A549 (cell line): ENCODE measurements at regions not wholly inside any gene's neighbourhood (a gene's known extent, or its start where the extent isn't known, plus 50 kb on each side); places are given as distances from the start of the nearest gene placed in this dataset.

ENCODE experiments used
- ATAC-seq, 2 experiments: fragments of 200-7000 bp in 1 of 2; fragments of >200 bp in 1 of 2; cut with Nextera tagmentation in 1 of 2; cut with Tn5 transposase in 1 of 2; 3 replicates each; pipeline versions ENCODE4 v1.8.0 to v1.9.1; 2018 to 2020; ENCODE audit warnings: mild to moderate bottlenecking in 1 of 2, moderate library complexity in 1 of 2
- CTCF ChIA-PET: fragments of 300-600 bp; sonication (Branson Sonifier 250); formaldehyde crosslinking; extraction: SDS; loops from one replicate; lab custom pipeline; 2021; ENCODE audit warnings: antibody characterized with exemption, inconsistent platforms; lab: Yijun Ruan, JAX
- POLR2A ChIA-PET: fragments of 350-600 bp; formaldehyde crosslinking; extraction: SDS; loops from one replicate; lab custom pipeline; 2021; ENCODE audit warnings: antibody characterized with exemption, inconsistent platforms; lab: Yijun Ruan, JAX
- DNase-seq, 2 experiments: peaks; one replicate each; pipeline versions ENCODE4 v3.0.0 to v3.0.0-alpha.2; 2011 to 2016; ENCODE audit warnings: low read depth in 1 of 2, low spot score in 1 of 2
- FAIRE-seq: peaks from 2 replicates; lab custom pipeline; 2011; peaks lifted over from hg19 to GRCh38; lab: Jason Lieb, UNC
- H3K27ac ChIP-seq, 2 experiments: fragments of >200 bp; sonication (Bioruptor Twin); formaldehyde crosslinking; 3 replicates each; pipeline ENCODE4 v1.5.1; 2016 to 2017
- H3K4me1 ChIP-seq: fragments of >200 bp; sonication (Bioruptor Twin); formaldehyde crosslinking; 3 replicates; pipeline ENCODE4 v1.6.1; 2016
- H3K4me2 ChIP-seq: fragments of >200 bp; sonication (Bioruptor Twin); formaldehyde crosslinking; 3 replicates; pipeline ENCODE4 v1.6.1; 2016
- H3K4me3 ChIP-seq: fragments of >200 bp; sonication (Bioruptor Twin); formaldehyde crosslinking; 3 replicates; pipeline ENCODE4 v1.5.1; 2016
- H3K9me3 ChIP-seq: fragments of >200 bp; sonication (Bioruptor Twin); formaldehyde crosslinking; 3 replicates; pipeline ENCODE4 v1.6.1; 2016
- CBX2 ChIP-seq: fragments of 200-600 bp; sonication (generic); IDR thresholded peaks from 2 replicates; pipeline ENCODE4 v1.6.1; 2016; ENCODE audit warnings: low read depth, mild to moderate bottlenecking, borderline replicate concordance
- CBX8 ChIP-seq: fragments of 200-600 bp; sonication (generic); IDR thresholded peaks from 2 replicates; pipeline ENCODE4 v1.6.1; 2016
- EHMT2 ChIP-seq: fragments of 200-600 bp; sonication (generic); IDR thresholded peaks from 2 replicates; pipeline ENCODE4 v1.6.1; 2016; ENCODE audit warnings: antibody characterized with exemption, low read depth, mild to moderate bottlenecking, moderate library complexity
- FOSL2 ChIP-seq, 2 experiments: fragments of 450-650 bp in 1 of 2; fragments of >200 bp in 1 of 2; sonication (Bioruptor Twin) in 1 of 2; formaldehyde crosslinking; IDR thresholded peaks; 2 replicates each; pipeline versions ENCODE4 v1.5.0 to v1.6.1; 2016 to 2020; ENCODE audit warnings: mild to moderate bottlenecking in 1 of 2, moderate library complexity in 1 of 2
- FOXS1 ChIP-seq: fragments of 250-450 bp; sonication (Bioruptor Pico); IDR thresholded peaks from 2 replicates; pipeline ENCODE4 v1.5.0; 2020; ENCODE audit warnings: mild to moderate bottlenecking, moderate library complexity
- GATA3 ChIP-seq: IDR thresholded peaks from 2 replicates; pipeline ENCODE4 v1.6.1; 2012; ENCODE audit warnings: borderline replicate concordance
- HDAC2 ChIP-seq: fragments of 200-600 bp; sonication (generic); IDR thresholded peaks from 2 replicates; pipeline ENCODE4 v1.6.1; 2016
- HOXB13 ChIP-seq: fragments of 250-450 bp; sonication (Bioruptor Pico); IDR thresholded peaks from 2 replicates; pipeline ENCODE4 v1.5.0; 2020; ENCODE audit warnings: low read depth, mild to moderate bottlenecking, moderate library complexity
- JUN ChIP-seq, 2 experiments: fragments of >200 bp; sonication (Bioruptor Twin); formaldehyde crosslinking; IDR thresholded peaks; 2 replicates in 1 of 2; 3 replicates in 1 of 2; pipeline ENCODE4 v1.6.1; 2016 to 2017
- KDM5A ChIP-seq: fragments of 200-600 bp; sonication (generic); IDR thresholded peaks from 2 replicates; pipeline ENCODE4 v1.6.1; 2016; ENCODE audit warnings: antibody characterized with exemption, mild to moderate bottlenecking
- MAFK ChIP-seq: fragments of 450-650 bp; IDR thresholded peaks from 2 replicates; pipeline ENCODE4 v1.6.1; 2014; ENCODE audit not compliant: partially characterized antibody
- NFE2L2 ChIP-seq: fragments of 150-350 bp; conservative IDR thresholded peaks from 2 replicates; pipeline ENCODE4 v1.6.1; 2014; ENCODE audit warnings: low read length
- NPAS2 ChIP-seq: fragments of 250-450 bp; sonication (Bioruptor Pico); IDR thresholded peaks from 2 replicates; pipeline ENCODE4 v1.8.0; 2022; ENCODE audit warnings: mild to moderate bottlenecking, moderate library complexity, borderline replicate concordance
- NR3C1 ChIP-seq: fragments of >200 bp; sonication (Bioruptor Twin); formaldehyde crosslinking; IDR thresholded peaks from 3 replicates; pipeline ENCODE4 v1.6.1; 2017
- PHF8 ChIP-seq: fragments of 200-600 bp; sonication (generic); IDR thresholded peaks from 2 replicates; pipeline ENCODE4 v1.6.1; 2016; ENCODE audit warnings: low read depth, mild to moderate bottlenecking, antibody characterized with exemption, moderate library complexity, borderline replicate concordance
- RAD21 ChIP-seq, 2 experiments: fragments of >200 bp in 1 of 2; sonication (Bioruptor Twin) in 1 of 2; formaldehyde crosslinking in 1 of 2; IDR thresholded peaks in 1 of 2; conservative IDR thresholded peaks in 1 of 2; 2 replicates in 1 of 2; 3 replicates in 1 of 2; pipeline ENCODE4 v1.6.1; 2012 to 2018; ENCODE audit warnings: inconsistent platforms in 1 of 2
- SMC3 ChIP-seq: fragments of >200 bp; sonication (Bioruptor Twin); formaldehyde crosslinking; IDR thresholded peaks from 3 replicates; pipeline ENCODE4 v1.6.1; 2018; ENCODE audit warnings: inconsistent platforms
- SREBF2 ChIP-seq: fragments of 450-650 bp; IDR thresholded peaks from 2 replicates; pipeline ENCODE4 v1.6.1; 2014; ENCODE audit warnings: mild to moderate bottlenecking, moderate library complexity
- TFCP2L1 ChIP-seq: fragments of 250-450 bp; sonication (Bioruptor Pico); IDR thresholded peaks from 2 replicates; pipeline ENCODE4 v1.5.0; 2021; ENCODE audit warnings: mild to moderate bottlenecking
- ZC3H11A ChIP-seq: fragments of 450-650 bp; IDR thresholded peaks from 2 replicates; pipeline ENCODE4 v1.6.1; 2014; ENCODE audit warnings: antibody characterized with exemption, mild to moderate bottlenecking
- ZSCAN20 ChIP-seq: fragments of 250-450 bp; sonication (Bioruptor Pico); IDR thresholded peaks from 2 replicates; pipeline ENCODE4 v1.8.0; 2022; ENCODE audit warnings: mild to moderate bottlenecking, moderate library complexity
- WGBS: methylation state at CpG from one replicate; pipeline ENCODE4 v1.1.6; 2017; ENCODE audit errors: missing lambda C conversion rate; 5-methylcytosine and 5-hydroxymethylcytosine counted together
- TF ChIP-seq, protein P1 (sequence below): fragments of 150-350 bp; IDR thresholded peaks from 2 replicates; pipeline ENCODE4 v1.6.1; 2014; ENCODE audit warnings: low read depth, mild to moderate bottlenecking, low read length
- TF ChIP-seq, protein P2 (sequence below): fragments of 450-650 bp; IDR thresholded peaks from 2 replicates; pipeline ENCODE4 v1.6.1; 2014; ENCODE audit warnings: antibody characterized with exemption
- TF ChIP-seq, protein P3 (sequence below): IDR thresholded peaks from 2 replicates; pipeline ENCODE4 v1.6.1; 2012
- TF ChIP-seq, protein P4 (sequence below): fragments of >200 bp; sonication (Bioruptor Twin); formaldehyde crosslinking; IDR thresholded peaks from 3 replicates; pipeline ENCODE4 v1.5.1; 2016
- TF ChIP-seq, protein P5 (sequence below): IDR thresholded peaks from 2 replicates; pipeline ENCODE4 v1.6.1; 2012; ENCODE audit warnings: low read depth, borderline replicate concordance

- TF ChIP-seq HOXB13 (CRISPR knock-in tag), result no peak
- TF ChIP-seq MAFK, result no peak
These were observed 188.7 kb upstream of the MBNL1 start (continued) for GRCh38 chr3:152079980-152080379.

DNA sequence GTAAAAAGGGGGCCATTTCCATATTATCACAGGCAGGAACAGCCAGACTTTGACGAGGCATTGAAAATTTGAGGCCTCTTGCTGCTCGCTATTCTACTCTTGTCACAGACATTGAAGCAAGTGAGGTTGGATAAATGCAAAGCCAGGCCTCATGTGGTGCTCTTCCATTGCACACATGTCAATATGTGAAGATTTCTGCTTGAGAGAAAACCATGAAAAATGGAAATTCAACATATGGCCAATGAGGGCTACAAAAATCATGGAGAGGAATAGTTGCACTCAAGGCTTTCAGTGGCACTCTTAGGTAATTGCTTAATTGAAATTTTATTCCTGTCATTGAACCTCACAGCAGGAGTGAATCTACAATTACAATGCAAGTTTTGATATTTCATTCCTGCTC lies 185.6 kb upstream of the MBNL1 start:
- H3K4me3 ChIP-seq, result no peak overlapping the region
- FAIRE-seq, result no peak
- H3K9me3 ChIP-seq, result no peaks in the 10 kb centered on the region
- no peak for ATAC-seq
- no peaks in the 10 kb centered on the region for H3K4me1 ChIP-seq
- TF ChIP-seq, protein P1, sequence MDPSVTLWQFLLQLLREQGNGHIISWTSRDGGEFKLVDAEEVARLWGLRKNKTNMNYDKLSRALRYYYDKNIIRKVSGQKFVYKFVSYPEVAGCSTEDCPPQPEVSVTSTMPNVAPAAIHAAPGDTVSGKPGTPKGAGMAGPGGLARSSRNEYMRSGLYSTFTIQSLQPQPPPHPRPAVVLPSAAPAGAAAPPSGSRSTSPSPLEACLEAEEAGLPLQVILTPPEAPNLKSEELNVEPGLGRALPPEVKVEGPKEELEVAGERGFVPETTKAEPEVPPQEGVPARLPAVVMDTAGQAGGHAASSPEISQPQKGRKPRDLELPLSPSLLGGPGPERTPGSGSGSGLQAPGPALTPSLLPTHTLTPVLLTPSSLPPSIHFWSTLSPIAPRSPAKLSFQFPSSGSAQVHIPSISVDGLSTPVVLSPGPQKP, result no peak
- no peak for TF ChIP-seq RAD21 (conservative IDR thresholded peaks at IDR 0.05 in 1 of 2, IDR thresholded peaks at IDR 0.05 in 1 of 2)
- no peak for TF ChIP-seq NFE2L2
- TF ChIP-seq TFCP2L1 (CRISPR knock-in tag), result no peak
- TF ChIP-seq, protein P2, sequence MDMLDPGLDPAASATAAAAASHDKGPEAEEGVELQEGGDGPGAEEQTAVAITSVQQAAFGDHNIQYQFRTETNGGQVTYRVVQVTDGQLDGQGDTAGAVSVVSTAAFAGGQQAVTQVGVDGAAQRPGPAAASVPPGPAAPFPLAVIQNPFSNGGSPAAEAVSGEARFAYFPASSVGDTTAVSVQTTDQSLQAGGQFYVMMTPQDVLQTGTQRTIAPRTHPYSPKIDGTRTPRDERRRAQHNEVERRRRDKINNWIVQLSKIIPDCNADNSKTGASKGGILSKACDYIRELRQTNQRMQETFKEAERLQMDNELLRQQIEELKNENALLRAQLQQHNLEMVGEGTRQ, result no peak
- TF ChIP-seq EHMT2, result no peak
- TF ChIP-seq, protein P3, sequence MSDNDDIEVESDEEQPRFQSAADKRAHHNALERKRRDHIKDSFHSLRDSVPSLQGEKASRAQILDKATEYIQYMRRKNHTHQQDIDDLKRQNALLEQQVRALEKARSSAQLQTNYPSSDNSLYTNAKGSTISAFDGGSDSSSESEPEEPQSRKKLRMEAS, result no peak
- TF ChIP-seq MAFK, result no peak
- no peak for TF ChIP-seq ZC3H11A
- TF ChIP-seq, protein P4, sequence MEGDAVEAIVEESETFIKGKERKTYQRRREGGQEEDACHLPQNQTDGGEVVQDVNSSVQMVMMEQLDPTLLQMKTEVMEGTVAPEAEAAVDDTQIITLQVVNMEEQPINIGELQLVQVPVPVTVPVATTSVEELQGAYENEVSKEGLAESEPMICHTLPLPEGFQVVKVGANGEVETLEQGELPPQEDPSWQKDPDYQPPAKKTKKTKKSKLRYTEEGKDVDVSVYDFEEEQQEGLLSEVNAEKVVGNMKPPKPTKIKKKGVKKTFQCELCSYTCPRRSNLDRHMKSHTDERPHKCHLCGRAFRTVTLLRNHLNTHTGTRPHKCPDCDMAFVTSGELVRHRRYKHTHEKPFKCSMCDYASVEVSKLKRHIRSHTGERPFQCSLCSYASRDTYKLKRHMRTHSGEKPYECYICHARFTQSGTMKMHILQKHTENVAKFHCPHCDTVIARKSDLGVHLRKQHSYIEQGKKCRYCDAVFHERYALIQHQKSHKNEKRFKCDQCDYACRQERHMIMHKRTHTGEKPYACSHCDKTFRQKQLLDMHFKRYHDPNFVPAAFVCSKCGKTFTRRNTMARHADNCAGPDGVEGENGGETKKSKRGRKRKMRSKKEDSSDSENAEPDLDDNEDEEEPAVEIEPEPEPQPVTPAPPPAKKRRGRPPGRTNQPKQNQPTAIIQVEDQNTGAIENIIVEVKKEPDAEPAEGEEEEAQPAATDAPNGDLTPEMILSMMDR, result no peak
- TF ChIP-seq GATA3, result no peak
- TF ChIP-seq CBX2, result no peak
- no peak for TF ChIP-seq ZSCAN20 (CRISPR knock-in tag)
- TF ChIP-seq CBX8, result no peak
- no peak for TF ChIP-seq FOSL2 (IDR thresholded peaks at IDR 0.05)
- no peak for TF ChIP-seq FOSL2 (CRISPR knock-in tag; IDR thresholded peaks at IDR 0.05)
- TF ChIP-seq JUN (IDR thresholded peaks at IDR 0.05), result no peak
- TF ChIP-seq, protein P5, sequence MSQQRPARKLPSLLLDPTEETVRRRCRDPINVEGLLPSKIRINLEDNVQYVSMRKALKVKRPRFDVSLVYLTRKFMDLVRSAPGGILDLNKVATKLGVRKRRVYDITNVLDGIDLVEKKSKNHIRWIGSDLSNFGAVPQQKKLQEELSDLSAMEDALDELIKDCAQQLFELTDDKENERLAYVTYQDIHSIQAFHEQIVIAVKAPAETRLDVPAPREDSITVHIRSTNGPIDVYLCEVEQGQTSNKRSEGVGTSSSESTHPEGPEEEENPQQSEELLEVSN, result no peak
- no peak for TF ChIP-seq HDAC2
- TF ChIP-seq SMC3, result no peak
- POLR2A ChIA-PET, result no interaction called here
- DNase-seq, result no peak
- CTCF ChIA-PET, result no interaction called here
- no peak overlapping the region for H3K4me2 ChIP-seq
- 74% methylated on average over 2 of the region's 2 CpGs for WGBS
- H3K27ac ChIP-seq, result no peak overlapping the region

GRCh38 chr3:152084441-152085158 lies 184.1 kb upstream of the MBNL1 start:
- POLR2A ChIA-PET, result no interaction called here
- no peak overlapping the region for H3K4me3 ChIP-seq
- no peak overlapping the region for H3K27ac ChIP-seq
- no peaks in the 10 kb centered on the region for H3K4me1 ChIP-seq
- WGBS, result 83% methylated on average over 2 of the region's 2 CpGs
- no peaks in the 10 kb centered on the region for H3K9me3 ChIP-seq
- no peak overlapping the region for H3K4me2 ChIP-seq
- CTCF ChIA-PET, result no interaction called here
- FAIRE-seq, result no peak
- TF ChIP-seq HOXB13 (CRISPR knock-in tag) (no peak), SREBF2 (no peak), PHF8 (no peak), NPAS2 (CRISPR knock-in tag) (no peak), KDM5A (no peak), CBX8 (no peak), FOXS1 (CRISPR knock-in tag) (no peak), NR3C1 (no peak)
- no peak for DNase-seq
- no peak for ATAC-seq
